IMR-90 (cell line): ENCODE measurements at regions not wholly inside any gene's neighbourhood (a gene's known extent, or its start where the extent isn't known, plus 50 kb on each side); places are given as distances from the start of the nearest gene placed in this dataset.

Experiments
- CEBPB ChIP-seq: IDR thresholded peaks from 2 replicates; pipeline ENCODE4 v1.6.1; 2012; ENCODE audit warnings: low read depth, low read length, improper control_type of control experiment
- CTCF ChIP-seq: conservative IDR thresholded peaks from 2 replicates; pipeline ENCODE4 v1.5.1; 2012; ENCODE audit warnings: mild to moderate bottlenecking, low read depth, low read length, improper control_type of control experiment
- POLR2A ChIP-seq: IDR thresholded peaks from 2 replicates; pipeline ENCODE4 v1.6.1; 2012; ENCODE audit warnings: mild to moderate bottlenecking, low read depth, low read length
- RCOR1 ChIP-seq: IDR thresholded peaks from 2 replicates; pipeline ENCODE4 v1.6.1; 2012; ENCODE audit warnings: mild to moderate bottlenecking, low read length, improper control_type of control experiment; ENCODE audit not compliant: insufficient replicate concordance

- TF ChIP-seq CTCF (no peak), RCOR1 (no peak), POLR2A (no peak), CEBPB (no peak)
Measured at GRCh38 chr2:184455624-184456023, 142.7 kb upstream of the ZNF804A start.
